ENCODE measurements at regions not wholly inside any gene's neighbourhood (a gene's known extent, or its start where the extent isn't known, plus 50 kb on each side); places are given as distances from the start of the nearest gene placed in this dataset.

DNA sequence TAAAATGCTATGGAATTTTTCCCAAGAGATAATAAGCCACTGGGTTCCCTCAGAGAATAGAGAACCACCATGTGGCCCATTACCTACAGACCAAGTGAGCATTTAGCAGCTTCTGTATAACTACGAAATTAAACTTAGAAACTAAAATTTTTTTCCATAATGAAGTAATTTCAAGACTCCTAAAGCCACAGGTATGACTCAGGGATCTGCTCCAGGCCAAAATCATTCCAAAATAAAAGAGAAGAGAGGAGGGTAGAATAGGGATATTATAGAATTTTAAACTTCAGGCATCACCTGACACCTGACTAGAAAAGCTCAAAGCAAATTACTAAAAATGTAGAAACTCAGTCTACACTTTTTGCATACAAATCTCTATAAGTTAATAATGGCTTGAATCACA, 108.9 kb upstream of the DST start:
- WGBS (ENCODE audit: insufficient coverage, insufficient read length) = no CpG with 5 or more reads among the region's 1 CpG
- Histone ChIP-seq H3K36me3 (ENCODE audit: control insufficient read depth, insufficient read depth, low read length) (no peaks in the 10 kb centered on the region), H3K4me3 (ENCODE audit: low read length) (no peak overlapping the region), H3K27me3 (ENCODE audit: control insufficient read depth, insufficient read depth, low read length) (no peaks in the 10 kb centered on the region), H3K9me3 (ENCODE audit: control insufficient read depth, insufficient read depth, low read length) (no peaks in the 10 kb centered on the region), H3K4me1 (ENCODE audit: control insufficient read depth, insufficient read depth, low read length) (peaks cover 2% of the 10 kb centered on the region; the same call in 1 of the 2 replicates), H3K27ac (ENCODE audit: low read length) (no peak overlapping the region)
- DNase-seq (ENCODE audit: low read depth, low spot score) = no peak

- no peaks in the 10 kb centered on the region for H3K9me3 ChIP-seq (ENCODE audit: control insufficient read depth, insufficient read depth, low read length)
- DNase-seq (ENCODE audit: low read depth, low spot score) = no peak
- peaks cover 2% of the 10 kb centered on the region; the same call in 1 of the 2 replicates for H3K4me1 ChIP-seq (ENCODE audit: control insufficient read depth, insufficient read depth, low read length)
- no peaks in the 10 kb centered on the region for H3K36me3 ChIP-seq (ENCODE audit: control insufficient read depth, insufficient read depth, low read length)
- H3K4me3 ChIP-seq (ENCODE audit: low read length) = no peak overlapping the region
- H3K27ac ChIP-seq (ENCODE audit: low read length) = no peak overlapping the region
- H3K27me3 ChIP-seq (ENCODE audit: control insufficient read depth, insufficient read depth, low read length) = no peaks in the 10 kb centered on the region
These were observed 108.0 kb upstream of the DST start for GRCh38 chr6:56750686-56751085.

- Histone ChIP-seq H3K4me3 (ENCODE audit: low read length) (no peak overlapping the region), H3K4me1 (ENCODE audit: control insufficient read depth, insufficient read depth, low read length) (peaks cover 2% of the 10 kb centered on the region; the same call in 1 of the 2 replicates), H3K36me3 (ENCODE audit: control insufficient read depth, insufficient read depth, low read length) (no peaks in the 10 kb centered on the region), H3K9me3 (ENCODE audit: control insufficient read depth, insufficient read depth, low read length) (no peaks in the 10 kb centered on the region), H3K27ac (ENCODE audit: low read length) (no peak overlapping the region), H3K27me3 (ENCODE audit: control insufficient read depth, insufficient read depth, low read length) (no peaks in the 10 kb centered on the region)
- DNase-seq (ENCODE audit: low read depth, low spot score) = no peak
- no CpG with 5 or more reads among the region's 3 CpGs for WGBS (ENCODE audit: insufficient coverage, insufficient read length)
These were observed 107.0 kb upstream of the DST start for GRCh38 chr6:56749632-56750151.

DNA sequence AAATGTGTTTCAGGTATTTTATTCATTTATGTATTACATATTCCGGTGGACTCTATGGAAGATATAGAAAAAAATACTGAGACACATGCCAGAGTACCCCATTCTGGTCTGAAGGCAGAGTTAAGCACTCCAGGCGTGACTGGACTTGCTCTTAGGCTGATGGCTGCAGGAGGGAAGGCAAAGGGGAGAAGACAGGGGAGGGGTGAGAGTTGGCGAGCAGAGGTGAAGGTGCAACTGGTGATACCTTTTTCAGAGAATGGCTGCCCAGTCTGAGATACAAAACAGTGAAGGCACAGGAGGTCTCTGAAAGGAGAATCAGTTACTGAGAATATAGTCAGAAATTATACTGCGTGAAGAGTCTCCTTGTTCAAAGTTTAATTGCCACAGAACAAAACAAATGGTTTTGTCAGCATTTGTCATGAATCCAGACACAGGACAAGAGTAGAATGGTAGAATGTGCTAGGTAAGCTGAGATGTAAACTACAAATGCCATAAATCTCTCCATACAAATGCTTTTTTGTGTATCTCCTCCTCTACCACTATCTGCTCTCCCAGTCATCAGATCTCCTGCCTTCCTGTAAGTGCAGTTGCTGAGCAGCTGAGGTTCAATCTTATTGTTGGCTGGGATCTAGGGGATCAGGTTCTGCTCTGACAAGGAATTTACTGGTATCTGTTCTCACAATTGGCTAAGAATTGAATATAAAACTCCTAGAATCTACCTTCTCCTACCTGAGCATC, 104.2 kb upstream of the DST start:
- no peaks in the 10 kb centered on the region for H3K27me3 ChIP-seq (ENCODE audit: control insufficient read depth, insufficient read depth, low read length)
- no CpG with 5 or more reads among the region's 4 CpGs for WGBS (ENCODE audit: insufficient coverage, insufficient read length)
- H3K27ac ChIP-seq (ENCODE audit: low read length) = no peak overlapping the region
- no peak overlapping the region for H3K4me3 ChIP-seq (ENCODE audit: low read length)
- no peaks in the 10 kb centered on the region for H3K9me3 ChIP-seq (ENCODE audit: control insufficient read depth, insufficient read depth, low read length)
- DNase-seq (ENCODE audit: low read depth, low spot score) = no peak
- H3K4me1 ChIP-seq (ENCODE audit: control insufficient read depth, insufficient read depth, low read length) = peaks cover 2% of the 10 kb centered on the region; the same call in 1 of the 2 replicates
- no peaks in the 10 kb centered on the region for H3K36me3 ChIP-seq (ENCODE audit: control insufficient read depth, insufficient read depth, low read length)

GRCh38 chr6:56745971-56746370, 103.3 kb upstream of the DST start:
- H3K4me1 ChIP-seq (ENCODE audit: control insufficient read depth, insufficient read depth, low read length) = peaks cover 2% of the 10 kb centered on the region; the same call in 1 of the 2 replicates
- no CpG with 5 or more reads among the region's 2 CpGs for WGBS (ENCODE audit: insufficient coverage, insufficient read length)
- no peak overlapping the region for H3K4me3 ChIP-seq (ENCODE audit: low read length)

DNA sequence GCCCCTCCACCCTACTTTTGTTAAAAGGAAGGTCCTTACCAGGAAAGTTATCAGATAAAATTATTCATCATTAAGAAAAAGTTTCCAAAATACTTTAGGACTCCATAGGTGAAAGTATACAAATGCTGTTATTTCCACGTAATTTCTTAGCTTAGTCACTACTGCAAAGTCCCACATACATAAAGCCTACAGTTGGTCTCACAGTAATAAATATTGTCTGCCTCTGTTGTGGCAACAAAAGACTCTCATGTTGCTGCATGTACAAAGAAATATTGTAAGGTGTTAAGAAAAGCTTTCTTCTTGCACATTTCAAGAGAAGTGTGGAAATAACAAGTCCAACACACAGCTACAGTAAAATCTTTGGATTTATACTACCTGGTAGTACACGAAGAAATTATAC, 102.4 kb upstream of the DST start:
- Histone ChIP-seq H3K4me3 (ENCODE audit: low read length) (no peak overlapping the region), H3K36me3 (ENCODE audit: control insufficient read depth, insufficient read depth, low read length) (no peaks in the 10 kb centered on the region), H3K9me3 (ENCODE audit: control insufficient read depth, insufficient read depth, low read length) (no peaks in the 10 kb centered on the region), H3K27ac (ENCODE audit: low read length) (no peak overlapping the region), H3K4me1 (ENCODE audit: control insufficient read depth, insufficient read depth, low read length) (peaks cover 2% of the 10 kb centered on the region; the same call in 1 of the 2 replicates), H3K27me3 (ENCODE audit: control insufficient read depth, insufficient read depth, low read length) (no peaks in the 10 kb centered on the region)
- no peak for DNase-seq (ENCODE audit: low read depth, low spot score)
- WGBS (ENCODE audit: insufficient coverage, insufficient read length) = no CpG with 5 or more reads among the region's 2 CpGs

More at GRCh38 chr6:56745971-56746370, 103.3 kb upstream of the DST start:
- no peak overlapping the region for H3K27ac ChIP-seq (ENCODE audit: low read length)
- H3K27me3 ChIP-seq (ENCODE audit: control insufficient read depth, insufficient read depth, low read length) = no peaks in the 10 kb centered on the region
- DNase-seq (ENCODE audit: low read depth, low spot score) = no peak
- no peaks in the 10 kb centered on the region for H3K9me3 ChIP-seq (ENCODE audit: control insufficient read depth, insufficient read depth, low read length)
- no peaks in the 10 kb centered on the region for H3K36me3 ChIP-seq (ENCODE audit: control insufficient read depth, insufficient read depth, low read length)

DNA sequence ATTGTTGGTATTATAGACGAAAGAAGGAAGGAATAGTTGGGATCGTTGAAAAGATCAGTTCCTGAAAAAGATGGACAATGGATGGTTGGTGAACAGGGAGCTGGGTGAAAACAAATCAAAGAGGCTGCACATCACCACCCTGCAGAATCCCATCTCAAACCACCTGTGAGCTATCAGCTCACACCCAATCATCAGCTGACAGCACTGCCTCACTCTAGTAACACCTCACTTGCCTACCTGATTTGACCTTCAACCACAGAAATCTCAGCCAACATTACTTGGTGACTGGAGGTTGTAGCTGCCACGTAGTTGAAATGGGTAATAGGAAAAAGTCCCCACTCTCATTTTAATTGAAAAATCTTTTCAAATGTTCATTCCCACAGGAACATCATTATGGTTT, 101.8 kb upstream of the DST start:
- DNase-seq (ENCODE audit: low read depth, low spot score) = no peak
- Histone ChIP-seq H3K27me3 (ENCODE audit: control insufficient read depth, insufficient read depth, low read length) (no peaks in the 10 kb centered on the region), H3K9me3 (ENCODE audit: control insufficient read depth, insufficient read depth, low read length) (no peaks in the 10 kb centered on the region), H3K4me1 (ENCODE audit: control insufficient read depth, insufficient read depth, low read length) (peaks cover 2% of the 10 kb centered on the region; the same call in 1 of the 2 replicates), H3K27ac (ENCODE audit: low read length) (no peak overlapping the region), H3K4me3 (ENCODE audit: low read length) (no peak overlapping the region), H3K36me3 (ENCODE audit: control insufficient read depth, insufficient read depth, low read length) (no peaks in the 10 kb centered on the region)
- WGBS (ENCODE audit: insufficient coverage, insufficient read length) = 100% methylated on average over 2 of the region's 3 CpGs

- Histone ChIP-seq H3K4me1 (ENCODE audit: control insufficient read depth, insufficient read depth, low read length) (peaks cover 2% of the 10 kb centered on the region; the same call in 1 of the 2 replicates), H3K27ac (ENCODE audit: low read length) (no peak overlapping the region), H3K9me3 (ENCODE audit: control insufficient read depth, insufficient read depth, low read length) (no peaks in the 10 kb centered on the region), H3K36me3 (ENCODE audit: control insufficient read depth, insufficient read depth, low read length) (no peaks in the 10 kb centered on the region), H3K27me3 (ENCODE audit: control insufficient read depth, insufficient read depth, low read length) (no peaks in the 10 kb centered on the region), H3K4me3 (ENCODE audit: low read length) (no peak overlapping the region)
- no CpG with 5 or more reads among the region's 6 CpGs for whole genome bisulfite sequencing (ENCODE audit: insufficient coverage, insufficient read length)
- no peak for DNase-seq (ENCODE audit: low read depth, low spot score)
These were observed 99.6 kb upstream of the DST start for GRCh38 chr6:56742122-56742791.

DNA sequence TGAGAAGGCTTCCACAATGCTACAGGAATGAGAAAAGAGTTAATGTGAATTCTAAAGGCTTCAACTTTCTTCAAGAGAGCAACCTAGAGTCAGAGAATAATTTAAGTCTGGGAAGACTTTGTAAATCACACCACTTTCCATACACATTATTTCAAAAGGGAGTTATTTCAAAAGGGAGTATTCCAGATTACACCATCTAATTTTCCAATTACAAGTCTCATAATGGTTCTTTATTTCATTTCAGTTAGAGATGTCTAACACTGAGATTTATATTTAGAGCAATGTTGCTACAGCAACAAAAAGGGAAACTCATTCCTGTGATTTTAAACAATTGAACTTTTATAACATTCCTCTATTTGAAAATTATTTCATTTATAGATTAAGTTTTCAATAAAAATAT, 98.8 kb upstream of the DST start:
- Histone ChIP-seq H3K4me3 (ENCODE audit: low read length) (no peak overlapping the region), H3K36me3 (ENCODE audit: control insufficient read depth, insufficient read depth, low read length) (no peaks in the 10 kb centered on the region), H3K4me1 (ENCODE audit: control insufficient read depth, insufficient read depth, low read length) (no peaks in the 10 kb centered on the region; the same call in 1 of the 2 replicates), H3K9me3 (ENCODE audit: control insufficient read depth, insufficient read depth, low read length) (no peaks in the 10 kb centered on the region), H3K27ac (ENCODE audit: low read length) (no peak overlapping the region), H3K27me3 (ENCODE audit: control insufficient read depth, insufficient read depth, low read length) (no peaks in the 10 kb centered on the region)
- no peak for DNase-seq (ENCODE audit: low read depth, low spot score)

DNA sequence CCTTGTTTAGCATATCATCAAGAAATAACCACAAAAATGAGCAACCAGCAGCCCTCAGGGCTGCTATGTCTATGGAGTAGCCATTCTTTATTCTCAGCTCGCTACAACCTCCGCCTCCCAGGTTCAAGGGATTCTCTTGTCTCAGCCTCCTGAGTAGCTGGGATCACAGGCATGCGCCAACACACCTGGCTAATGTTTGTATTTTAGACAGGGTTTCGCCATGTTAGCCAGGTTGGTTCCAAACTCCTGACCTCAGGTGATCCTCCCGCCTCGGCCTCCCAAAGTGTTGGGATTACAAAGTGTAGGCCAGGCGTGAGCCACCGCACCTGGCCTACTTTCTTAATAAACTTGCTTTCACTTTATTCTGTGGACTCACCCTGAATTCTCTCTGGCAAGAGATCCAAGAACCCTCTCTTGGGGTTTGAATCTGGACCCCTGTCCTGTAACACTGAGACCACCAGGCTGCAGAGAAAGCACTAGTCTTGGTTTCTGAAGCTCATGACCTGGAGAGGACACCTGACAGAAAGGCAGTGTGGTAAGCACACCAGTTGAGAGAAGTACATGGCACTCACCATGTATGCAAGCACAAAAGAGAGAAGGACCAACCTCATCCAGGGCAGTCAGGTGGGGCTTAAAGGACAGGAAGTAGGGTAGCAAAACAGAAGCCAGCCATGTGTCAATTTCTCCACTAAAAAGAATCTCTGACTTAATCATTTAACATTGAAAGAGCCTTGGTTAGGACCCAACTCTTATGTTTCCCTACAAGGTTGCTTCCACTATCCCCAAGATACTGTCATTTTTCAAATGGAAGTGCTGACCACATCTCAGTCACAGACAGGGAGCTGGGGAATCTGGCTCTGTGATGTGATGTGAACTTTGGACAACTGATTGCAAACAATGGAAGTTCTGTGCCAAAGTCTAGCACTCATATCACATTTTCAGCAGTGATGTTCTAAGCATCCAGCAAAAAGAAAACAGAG, 97.4 kb upstream of the DST start:
- no CpG with 5 or more reads among the region's 8 CpGs for WGBS (ENCODE audit: insufficient coverage, insufficient read length)
- Histone ChIP-seq H3K4me1 (ENCODE audit: control insufficient read depth, insufficient read depth, low read length) (no peaks in the 10 kb centered on the region; the same call in 1 of the 2 replicates), H3K4me3 (ENCODE audit: low read length) (no peak overlapping the region), H3K36me3 (ENCODE audit: control insufficient read depth, insufficient read depth, low read length) (no peaks in the 10 kb centered on the region), H3K9me3 (ENCODE audit: control insufficient read depth, insufficient read depth, low read length) (no peaks in the 10 kb centered on the region), H3K27ac (ENCODE audit: low read length) (no peak overlapping the region), H3K27me3 (ENCODE audit: control insufficient read depth, insufficient read depth, low read length) (no peaks in the 10 kb centered on the region)
- DNase-seq (ENCODE audit: low read depth, low spot score) = no peak

Data from iPS DF 6.9 (cell line).